ENCODE measurements at regions not wholly inside any gene's neighbourhood (a gene's known extent, or its start where the extent isn't known, plus 50 kb on each side); places are given as distances from the start of the nearest gene placed in this dataset.

GRCh38 chr6:147770221-147770620 lies 261.7 kb downstream of the SAMD5 start:
- no peak for ATAC-seq (replicated peaks)

GRCh38 chr6:147772724-147773123 lies 264.2 kb downstream of the SAMD5 start:
- H3K27ac Mint-ChIP-seq, result no peak overlapping the region
- no peaks in the 10 kb centered on the region for H3K9me3 Mint-ChIP-seq
- DNase-seq, result no peak
- no peaks in the 10 kb centered on the region for H3K4me1 Mint-ChIP-seq
- no peaks in the 10 kb centered on the region for H3K36me3 Mint-ChIP-seq
- no peak for ATAC-seq (replicated peaks)
- no peaks in the 10 kb centered on the region for H3K27me3 Mint-ChIP-seq
- H3K4me3 Mint-ChIP-seq, result no peak overlapping the region

More at GRCh38 chr6:147770221-147770620, 261.7 kb downstream of the SAMD5 start:
- H3K27ac Mint-ChIP-seq, result no peak overlapping the region
- no peak for DNase-seq
- H3K4me3 Mint-ChIP-seq, result no peak overlapping the region
- no peaks in the 10 kb centered on the region for H3K9me3 Mint-ChIP-seq
- H3K36me3 Mint-ChIP-seq, result no peaks in the 10 kb centered on the region
- no peaks in the 10 kb centered on the region for H3K4me1 Mint-ChIP-seq
- no peaks in the 10 kb centered on the region for H3K27me3 Mint-ChIP-seq

- no peak overlapping the region for H3K27ac Mint-ChIP-seq
- no peaks in the 10 kb centered on the region for H3K4me1 Mint-ChIP-seq
- H3K36me3 Mint-ChIP-seq, result no peaks in the 10 kb centered on the region
- H3K9me3 Mint-ChIP-seq, result peaks cover 0 to 2% of the 10 kb centered on the region in 2 donors
- DNase-seq (no peak), ATAC-seq (replicated peaks) (no peak)
- no peaks in the 10 kb centered on the region for H3K27me3 Mint-ChIP-seq
- H3K4me3 Mint-ChIP-seq, result no peak overlapping the region
Measured at GRCh38 chr6:147774856-147775255, 266.4 kb downstream of the SAMD5 start.

GRCh38 chr6:147776631-147777213 lies 268.2 kb downstream of the SAMD5 start:
- no peak overlapping the region for H3K4me3 Mint-ChIP-seq
- peaks cover 0 to 2% of the 10 kb centered on the region in 2 donors for H3K9me3 Mint-ChIP-seq
- H3K36me3 Mint-ChIP-seq, result no peaks in the 10 kb centered on the region
- ATAC-seq (replicated peaks) (no peak), DNase-seq (no peak)
- no peak overlapping the region for H3K27ac Mint-ChIP-seq
- no peaks in the 10 kb centered on the region for H3K27me3 Mint-ChIP-seq
- H3K4me1 Mint-ChIP-seq, result no peaks in the 10 kb centered on the region

GRCh38 chr6:147779624-147780023 lies 271.1 kb downstream of the SAMD5 start:
- H3K4me3 Mint-ChIP-seq, result no peak overlapping the region
- H3K9me3 Mint-ChIP-seq, result peaks cover 0 to 3% of the 10 kb centered on the region in 2 donors
- ATAC-seq (replicated peaks), result no peak
- no peak for DNase-seq
- no peaks in the 10 kb centered on the region for H3K4me1 Mint-ChIP-seq
- H3K36me3 Mint-ChIP-seq, result no peaks in the 10 kb centered on the region
- no peak overlapping the region for H3K27ac Mint-ChIP-seq
- no peaks in the 10 kb centered on the region for H3K27me3 Mint-ChIP-seq

- no peaks in the 10 kb centered on the region for H3K36me3 Mint-ChIP-seq
- H3K27me3 Mint-ChIP-seq, result no peaks in the 10 kb centered on the region
- H3K4me3 Mint-ChIP-seq, result no peak overlapping the region
- DNase-seq (no peak), ATAC-seq (replicated peaks) (no peak)
- no peaks in the 10 kb centered on the region for H3K4me1 Mint-ChIP-seq
- H3K9me3 Mint-ChIP-seq, result peaks cover 0 to 3% of the 10 kb centered on the region in 2 donors
- H3K27ac Mint-ChIP-seq, result no peak overlapping the region
Measured at GRCh38 chr6:147782302-147782701, 273.8 kb downstream of the SAMD5 start.

- Mint-ChIP-seq H3K9me3 (peaks cover 0 to 1% of the 10 kb centered on the region in 2 donors), H3K4me1 (no peaks in the 10 kb centered on the region), H3K27ac (no peak overlapping the region)
Measured at GRCh38 chr6:147784371-147784770, 275.9 kb downstream of the SAMD5 start.

GRCh38 chr6:147787417-147787816 lies 278.9 kb downstream of the SAMD5 start:
- Mint-ChIP-seq H3K4me1 (no peaks in the 10 kb centered on the region), H3K9me3 (peaks cover 2 to 3% of the 10 kb centered on the region in 2 donors), H3K36me3 (no peaks in the 10 kb centered on the region), H3K27me3 (no peaks in the 10 kb centered on the region), H3K27ac (no peak overlapping the region), H3K4me3 (no peak overlapping the region)
- DNase-seq (no peak), ATAC-seq (replicated peaks) (no peak)

More at GRCh38 chr6:147784371-147784770, 275.9 kb downstream of the SAMD5 start:
- no peak for DNase-seq
- no peak for ATAC-seq (replicated peaks)
- H3K27me3 Mint-ChIP-seq, result no peaks in the 10 kb centered on the region
- no peaks in the 10 kb centered on the region for H3K36me3 Mint-ChIP-seq
- no peak overlapping the region for H3K4me3 Mint-ChIP-seq

- no peak overlapping the region for H3K4me3 Mint-ChIP-seq
- no peaks in the 10 kb centered on the region for H3K4me1 Mint-ChIP-seq
- DNase-seq (no peak), ATAC-seq (replicated peaks) (no peak)
- no peaks in the 10 kb centered on the region for H3K36me3 Mint-ChIP-seq
- H3K27ac Mint-ChIP-seq, result no peak overlapping the region
- peaks cover 2 to 3% of the 10 kb centered on the region in 2 donors for H3K9me3 Mint-ChIP-seq
- no peaks in the 10 kb centered on the region for H3K27me3 Mint-ChIP-seq
Measured at GRCh38 chr6:147789430-147789947, 281.0 kb downstream of the SAMD5 start.

- H3K36me3 Mint-ChIP-seq, result no peaks in the 10 kb centered on the region
- ATAC-seq (replicated peaks) (no peak), DNase-seq (no peak)
- H3K27ac Mint-ChIP-seq, result no peak overlapping the region
- H3K4me3 Mint-ChIP-seq, result no peak overlapping the region
- no peaks in the 10 kb centered on the region for H3K4me1 Mint-ChIP-seq
- H3K27me3 Mint-ChIP-seq, result no peaks in the 10 kb centered on the region
- peaks cover 3% of the 10 kb centered on the region in 2 donors for H3K9me3 Mint-ChIP-seq
Measured at GRCh38 chr6:147793871-147794643, 285.6 kb downstream of the SAMD5 start.

GRCh38 chr6:147802459-147802858 lies 294.0 kb downstream of the SAMD5 start:
- DNase-seq, result no peak
- Mint-ChIP-seq H3K4me1 (no peaks in the 10 kb centered on the region), H3K27ac (no peak overlapping the region), H3K36me3 (no peaks in the 10 kb centered on the region), H3K27me3 (no peaks in the 10 kb centered on the region), H3K4me3 (no peak overlapping the region), H3K9me3 (peaks cover 5 to 13% of the 10 kb centered on the region in 2 donors)
- ATAC-seq (replicated peaks), result no peak

GRCh38 chr6:147805155-147805554 lies 296.7 kb downstream of the SAMD5 start:
- no peak for ATAC-seq (replicated peaks)
- no peak overlapping the region for H3K4me3 Mint-ChIP-seq

GRCh38 chr6:147806697-147807096 lies 298.2 kb downstream of the SAMD5 start:
- H3K36me3 Mint-ChIP-seq, result no peaks in the 10 kb centered on the region
- no peak overlapping the region for H3K27ac Mint-ChIP-seq
- H3K4me3 Mint-ChIP-seq, result no peak overlapping the region

More at GRCh38 chr6:147805155-147805554, 296.7 kb downstream of the SAMD5 start:
- Mint-ChIP-seq H3K27ac (no peak overlapping the region), H3K9me3 (peaks cover 5 to 12% of the 10 kb centered on the region in 2 donors), H3K27me3 (no peaks in the 10 kb centered on the region), H3K36me3 (no peaks in the 10 kb centered on the region), H3K4me1 (no peaks in the 10 kb centered on the region)
- DNase-seq, result no peak

GRCh38 chr6:147808640-147809039 lies 300.1 kb downstream of the SAMD5 start:
- H3K27ac Mint-ChIP-seq, result no peak overlapping the region
- H3K4me1 Mint-ChIP-seq, result no peaks in the 10 kb centered on the region
- no peak overlapping the region for H3K4me3 Mint-ChIP-seq

More at GRCh38 chr6:147806697-147807096, 298.2 kb downstream of the SAMD5 start:
- no peaks in the 10 kb centered on the region for H3K4me1 Mint-ChIP-seq
- DNase-seq, result no peak
- H3K27me3 Mint-ChIP-seq, result no peaks in the 10 kb centered on the region
- no peak for ATAC-seq (replicated peaks)
- peaks cover 5 to 12% of the 10 kb centered on the region in 2 donors for H3K9me3 Mint-ChIP-seq

More at GRCh38 chr6:147808640-147809039, 300.1 kb downstream of the SAMD5 start:
- Mint-ChIP-seq H3K9me3 (peaks cover 5 to 10% of the 10 kb centered on the region in 2 donors), H3K27me3 (no peaks in the 10 kb centered on the region), H3K36me3 (no peaks in the 10 kb centered on the region)
- DNase-seq, result no peak
- ATAC-seq (replicated peaks), result no peak
